ENCODE measurements at regions not wholly inside any gene's neighbourhood (a gene's known extent, or its start where the extent isn't known, plus 50 kb on each side); places are given as distances from the start of the nearest gene placed in this dataset.

DNA sequence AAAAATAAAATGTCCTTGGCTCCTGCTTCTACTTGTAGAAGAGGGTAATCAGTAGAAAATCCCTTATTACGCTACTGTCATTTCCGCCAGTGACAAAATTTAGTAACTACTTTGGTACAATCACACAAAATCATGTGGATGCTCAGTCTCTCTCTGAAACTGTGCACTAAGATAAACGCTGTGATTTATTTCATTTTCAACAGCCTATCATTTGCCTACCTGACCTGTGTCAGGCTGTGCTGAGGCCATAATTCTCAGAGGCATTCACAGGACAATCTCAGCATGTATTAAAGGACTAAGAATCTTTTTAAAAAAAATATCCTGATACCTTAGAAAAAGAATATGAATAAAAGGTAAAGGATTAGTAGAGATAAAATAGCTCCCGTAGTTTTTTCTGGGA lies 226.0 kb downstream of the RASSF9 start:
- no peak for TF ChIP-seq EZH2phosphoT487 (IDR thresholded peaks at IDR 0.05; ENCODE audit: borderline replicate concordance, low read depth, low read length)
- TF ChIP-seq, protein P1, sequence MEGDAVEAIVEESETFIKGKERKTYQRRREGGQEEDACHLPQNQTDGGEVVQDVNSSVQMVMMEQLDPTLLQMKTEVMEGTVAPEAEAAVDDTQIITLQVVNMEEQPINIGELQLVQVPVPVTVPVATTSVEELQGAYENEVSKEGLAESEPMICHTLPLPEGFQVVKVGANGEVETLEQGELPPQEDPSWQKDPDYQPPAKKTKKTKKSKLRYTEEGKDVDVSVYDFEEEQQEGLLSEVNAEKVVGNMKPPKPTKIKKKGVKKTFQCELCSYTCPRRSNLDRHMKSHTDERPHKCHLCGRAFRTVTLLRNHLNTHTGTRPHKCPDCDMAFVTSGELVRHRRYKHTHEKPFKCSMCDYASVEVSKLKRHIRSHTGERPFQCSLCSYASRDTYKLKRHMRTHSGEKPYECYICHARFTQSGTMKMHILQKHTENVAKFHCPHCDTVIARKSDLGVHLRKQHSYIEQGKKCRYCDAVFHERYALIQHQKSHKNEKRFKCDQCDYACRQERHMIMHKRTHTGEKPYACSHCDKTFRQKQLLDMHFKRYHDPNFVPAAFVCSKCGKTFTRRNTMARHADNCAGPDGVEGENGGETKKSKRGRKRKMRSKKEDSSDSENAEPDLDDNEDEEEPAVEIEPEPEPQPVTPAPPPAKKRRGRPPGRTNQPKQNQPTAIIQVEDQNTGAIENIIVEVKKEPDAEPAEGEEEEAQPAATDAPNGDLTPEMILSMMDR (conservative IDR thresholded peaks at IDR 0.05; ENCODE audit: low read length) = no peak
- CTCF ChIA-PET (ENCODE audit: unreplicated experiment) = no interaction called here
- no peaks in the 10 kb centered on the region for H3K36me3 ChIP-seq (ENCODE audit: insufficient read depth, low read length)
- no TSS peak for BruUV-seq (replicated peaks)
- no peak overlapping the region for H3K4me3 ChIP-seq (ENCODE audit: low read depth, low read length, poor library complexity, severe bottlenecking)
- H3K4me2 ChIP-seq (ENCODE audit: low read length) = no peak overlapping the region
- H2AFZ ChIP-seq (ENCODE audit: low read length) = no peak overlapping the region
- no peak overlapping the region for H3K27ac ChIP-seq (ENCODE audit: low read depth, low read length, poor library complexity, severe bottlenecking)
- no peaks in the 10 kb centered on the region for H3K4me1 ChIP-seq (ENCODE audit: insufficient read depth, low read length, poor library complexity, severe bottlenecking)
- no peaks in the 10 kb centered on the region for H4K20me1 ChIP-seq (ENCODE audit: insufficient read depth, low read length)
- no peaks in the 10 kb centered on the region for H3K79me2 ChIP-seq (ENCODE audit: insufficient read depth, low read depth, low read length)
- no peaks in the 10 kb centered on the region for H3K9me2 ChIP-seq (ENCODE audit: insufficient read depth, low read length)
- intact Hi-C loops (cut with micrococcal nuclease; ENCODE audit: unreplicated experiment) = no loop called here
- no peak for DNase-seq (ENCODE audit: low spot score)
- H3K9me3 ChIP-seq (ENCODE audit: low read length) = no peaks in the 10 kb centered on the region
- POLR2A ChIA-PET = no interaction called here

DNA sequence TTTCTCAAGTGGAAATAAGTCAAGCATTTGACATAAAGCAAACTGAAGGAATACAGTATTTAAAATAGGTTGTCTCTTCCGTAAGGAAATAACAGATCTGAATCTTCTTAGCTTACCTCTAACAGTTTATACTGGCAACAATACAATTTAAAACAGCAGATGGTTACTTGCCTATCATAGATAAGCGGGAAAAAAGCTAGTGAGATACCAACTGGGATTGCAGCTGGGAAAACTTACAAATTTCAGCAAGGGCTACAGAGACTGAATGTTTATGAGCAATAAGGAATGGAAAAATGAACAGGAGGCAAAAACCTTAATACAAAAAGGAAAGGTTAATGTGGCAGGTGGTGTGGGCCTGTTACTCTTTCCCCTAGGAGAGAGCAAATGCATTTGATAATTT lies 220.0 kb downstream of the RASSF9 start:
- CTCF ChIA-PET (ENCODE audit: unreplicated experiment) = no interaction called here
- no peak for DNase-seq (ENCODE audit: low spot score)
- no peaks in the 10 kb centered on the region for H3K9me2 ChIP-seq (ENCODE audit: insufficient read depth, low read length)
- intact Hi-C loops (cut with micrococcal nuclease; ENCODE audit: unreplicated experiment) = no loop called here
- H3K4me1 ChIP-seq (ENCODE audit: insufficient read depth, low read length, poor library complexity, severe bottlenecking) = no peaks in the 10 kb centered on the region
- H3K79me2 ChIP-seq (ENCODE audit: insufficient read depth, low read depth, low read length) = no peaks in the 10 kb centered on the region
- H3K9me3 ChIP-seq (ENCODE audit: low read length) = no peaks in the 10 kb centered on the region
- no peak overlapping the region for H3K4me3 ChIP-seq (ENCODE audit: low read depth, low read length, poor library complexity, severe bottlenecking)
- no peak for TF ChIP-seq EZH2phosphoT487 (IDR thresholded peaks at IDR 0.05; ENCODE audit: borderline replicate concordance, low read depth, low read length)
- TF ChIP-seq, protein P1 (conservative IDR thresholded peaks at IDR 0.05; ENCODE audit: low read length) = no peak
- no peaks in the 10 kb centered on the region for H3K36me3 ChIP-seq (ENCODE audit: insufficient read depth, low read length)
- H3K27ac ChIP-seq (ENCODE audit: low read depth, low read length, poor library complexity, severe bottlenecking) = no peak overlapping the region
- POLR2A ChIA-PET = interaction anchor here (0.5 to 1.1 kb wide), 2 partner anchors 10 to 900 kb away, joined by 3 read pairs; no protein-coding TSS in a partner anchor
- H4K20me1 ChIP-seq (ENCODE audit: insufficient read depth, low read length) = no peaks in the 10 kb centered on the region
- no peak overlapping the region for H3K4me2 ChIP-seq (ENCODE audit: low read length)
- no peak overlapping the region for H2AFZ ChIP-seq (ENCODE audit: low read length)
- BruUV-seq (replicated peaks) = no TSS peak

DNA sequence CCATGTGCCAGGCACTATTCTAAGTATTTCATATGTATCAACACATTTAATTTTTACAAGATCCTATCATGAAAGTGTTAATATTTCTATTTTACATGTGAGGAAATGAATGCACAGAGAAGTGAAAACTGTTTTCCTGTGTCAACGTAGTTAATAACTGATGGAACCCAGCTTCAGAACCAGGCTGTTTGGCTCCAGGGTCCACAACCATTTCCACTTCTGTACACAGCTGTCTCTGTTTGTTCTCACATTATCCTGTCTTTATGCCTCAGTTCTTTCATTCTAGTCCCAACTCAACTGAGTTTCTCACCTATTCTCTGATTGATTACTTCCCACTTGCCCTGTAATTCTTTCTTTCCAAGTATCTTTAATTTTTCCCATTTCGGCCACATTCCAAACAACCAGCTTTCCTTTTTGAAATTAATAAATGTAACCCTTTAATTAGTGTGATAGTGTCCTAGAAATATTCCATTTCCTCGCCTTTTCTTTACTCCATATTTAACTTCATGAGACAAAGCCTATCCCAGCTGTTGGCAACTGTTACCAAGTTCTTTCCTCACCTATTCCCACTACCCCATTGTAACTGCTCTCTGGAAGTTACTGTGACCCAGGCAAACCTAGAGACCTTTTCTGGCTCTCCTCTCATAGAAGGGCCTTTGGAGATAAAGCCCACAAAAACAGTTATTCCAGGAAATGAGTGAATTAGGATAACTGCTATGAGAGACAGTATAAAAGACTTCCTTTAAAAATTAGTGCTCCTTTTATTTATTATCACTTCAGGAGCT lies 218.7 kb downstream of the RASSF9 start:
- Histone ChIP-seq H2AFZ (ENCODE audit: low read length) (no peak overlapping the region), H3K4me3 (ENCODE audit: low read depth, low read length, poor library complexity, severe bottlenecking) (no peak overlapping the region), H3K9me2 (ENCODE audit: insufficient read depth, low read length) (no peaks in the 10 kb centered on the region), H3K4me1 (ENCODE audit: insufficient read depth, low read length, poor library complexity, severe bottlenecking) (no peaks in the 10 kb centered on the region), H3K9me3 (ENCODE audit: low read length) (no peaks in the 10 kb centered on the region), H4K20me1 (ENCODE audit: insufficient read depth, low read length) (no peaks in the 10 kb centered on the region), H3K27ac (ENCODE audit: low read depth, low read length, poor library complexity, severe bottlenecking) (no peak overlapping the region), H3K36me3 (ENCODE audit: insufficient read depth, low read length) (no peaks in the 10 kb centered on the region), H3K4me2 (ENCODE audit: low read length) (no peak overlapping the region), H3K79me2 (ENCODE audit: insufficient read depth, low read depth, low read length) (no peaks in the 10 kb centered on the region)
- CTCF ChIA-PET (ENCODE audit: unreplicated experiment) = no interaction called here
- intact Hi-C loops (cut with micrococcal nuclease; ENCODE audit: unreplicated experiment) = no loop called here
- POLR2A ChIA-PET = interaction anchor here (0.6 to 0.8 kb wide), 2 partner anchors 12 to 96 kb away, joined by 3 read pairs; no protein-coding TSS in a partner anchor
- no peak for DNase-seq (ENCODE audit: low spot score)
- no peak for TF ChIP-seq EZH2phosphoT487 (IDR thresholded peaks at IDR 0.05; ENCODE audit: borderline replicate concordance, low read depth, low read length)
- TF ChIP-seq, protein P1 (conservative IDR thresholded peaks at IDR 0.05; ENCODE audit: low read length) = no peak
- BruUV-seq (replicated peaks) = no TSS peak

Data from OCI-LY7 (cell line).